GM19035 (cell line): ENCODE measurements at regions not wholly inside any gene's neighbourhood (a gene's known extent, or its start where the extent isn't known, plus 50 kb on each side); places are given as distances from the start of the nearest gene placed in this dataset.

Experiments
- ATAC-seq: cut with Tn5 transposase; IDR thresholded peaks from one replicate; pipeline ENCODE4 v1.9.1; 2021; ENCODE audit not compliant: unreplicated experiment

DNA sequence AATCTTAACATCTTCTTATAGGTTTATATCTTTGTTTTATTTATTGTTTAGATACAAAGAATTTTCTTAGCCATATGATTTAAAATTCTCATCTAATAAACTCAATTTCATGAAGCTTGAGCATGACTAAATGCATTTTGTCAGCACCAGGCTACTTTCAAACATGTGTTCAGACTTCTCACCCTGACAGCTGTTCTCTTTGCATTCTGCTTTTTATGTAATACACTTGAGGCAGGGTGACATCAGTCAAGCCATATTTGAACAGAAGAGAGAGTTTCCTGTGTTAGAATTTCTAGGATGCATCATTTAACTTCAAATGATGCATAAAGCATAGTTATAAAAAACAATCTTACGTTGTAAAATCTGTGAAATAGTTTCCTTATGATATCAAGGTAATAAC is 1295.1 kb upstream of the PCDH20 start:
- ATAC-seq = no peak

DNA sequence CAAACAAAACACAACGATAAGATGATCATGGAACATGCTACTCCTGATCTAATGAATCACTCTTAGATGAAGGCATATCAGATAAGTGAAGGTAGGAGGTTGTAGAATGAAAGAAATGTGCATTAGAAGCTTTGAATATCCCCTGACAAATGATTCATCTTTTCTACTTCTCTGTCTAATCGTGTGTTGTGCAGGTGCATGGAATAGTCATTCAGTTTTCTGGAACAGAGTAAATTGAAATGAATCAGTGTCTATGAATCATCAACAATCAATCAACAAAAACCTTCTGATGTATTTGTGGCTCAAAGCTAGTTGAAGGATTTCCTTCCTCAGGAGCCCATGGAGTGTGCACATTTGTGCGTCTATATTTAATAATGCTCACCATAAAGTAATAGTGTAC is 1290.4 kb upstream of the PCDH20 start:
- no peak for ATAC-seq

DNA sequence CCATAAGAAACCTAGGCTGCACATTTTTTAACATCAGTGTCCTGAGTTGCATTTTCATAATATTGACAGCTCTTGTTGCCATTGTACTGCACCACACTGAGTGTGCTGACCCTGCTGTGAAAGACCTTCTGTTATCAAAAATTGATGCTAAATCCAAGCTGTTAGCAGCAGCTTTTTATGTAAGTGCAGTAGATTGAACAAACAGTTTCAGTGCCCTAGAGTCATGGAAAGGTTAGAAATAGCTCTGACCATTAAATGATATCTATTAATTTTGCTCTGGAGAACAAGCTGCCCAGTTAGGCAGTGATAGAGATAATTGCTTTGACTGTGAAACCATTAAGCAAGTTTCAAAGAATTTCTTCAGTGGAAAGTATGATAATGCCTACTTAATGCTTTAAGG is 1289.2 kb upstream of the PCDH20 start:
- no peak for ATAC-seq

DNA sequence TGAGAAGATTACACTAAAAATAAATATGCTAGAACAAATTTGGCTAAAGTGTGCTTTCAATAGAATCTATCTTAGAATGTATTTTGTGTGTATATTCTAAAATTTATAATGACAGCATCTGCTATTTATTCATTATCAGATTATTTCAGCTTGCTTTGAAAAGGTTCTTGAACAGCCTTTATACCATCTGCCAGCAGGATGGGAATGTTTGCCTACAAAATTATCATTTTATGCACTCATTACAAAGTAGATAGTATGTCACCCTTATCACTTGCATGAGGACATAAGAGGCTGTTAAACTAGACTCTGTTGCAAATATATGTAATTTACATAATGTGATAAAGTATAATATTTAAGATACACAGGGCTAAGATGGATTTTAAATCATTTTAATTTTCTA is 1286.9 kb upstream of the PCDH20 start:
- ATAC-seq = no peak

DNA sequence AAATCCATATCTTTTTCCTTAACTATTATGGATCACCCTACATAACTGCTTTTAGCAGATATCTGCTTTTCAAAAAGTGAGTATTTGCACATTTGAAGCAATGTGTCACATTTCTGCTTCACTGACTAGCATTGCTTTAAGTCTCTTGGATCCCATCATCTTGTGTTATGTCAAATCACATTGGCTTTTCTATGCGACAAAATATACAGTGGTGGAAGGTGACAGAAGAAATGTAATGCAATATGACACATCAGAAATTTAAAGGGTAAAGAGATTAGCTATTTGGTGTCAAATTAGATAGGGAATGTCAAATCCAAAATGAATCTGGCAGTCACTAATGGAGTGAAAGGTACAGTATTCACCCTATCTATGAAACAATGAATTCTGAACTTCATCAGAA is 1282.1 kb upstream of the PCDH20 start:
- ATAC-seq = no peak

DNA sequence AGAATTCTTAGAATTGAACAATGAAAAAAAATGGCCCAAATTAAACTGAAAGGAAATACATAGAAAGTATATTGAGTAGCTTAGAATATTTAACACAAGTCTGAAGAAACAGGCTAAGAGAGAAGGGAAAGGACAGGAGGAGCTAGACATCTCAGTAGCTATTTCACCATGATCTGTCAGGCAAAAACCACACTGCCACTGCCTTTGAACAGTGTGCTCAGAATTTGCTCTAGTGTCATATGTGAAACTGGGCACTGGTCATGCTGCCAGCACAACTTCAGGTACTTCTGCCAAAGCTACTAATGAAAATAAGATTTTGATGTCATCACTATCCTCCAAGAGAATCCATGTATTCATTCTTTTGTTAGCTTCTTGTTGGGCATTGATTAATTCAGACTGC is 1280.8 kb upstream of the PCDH20 start:
- ATAC-seq = no peak

DNA sequence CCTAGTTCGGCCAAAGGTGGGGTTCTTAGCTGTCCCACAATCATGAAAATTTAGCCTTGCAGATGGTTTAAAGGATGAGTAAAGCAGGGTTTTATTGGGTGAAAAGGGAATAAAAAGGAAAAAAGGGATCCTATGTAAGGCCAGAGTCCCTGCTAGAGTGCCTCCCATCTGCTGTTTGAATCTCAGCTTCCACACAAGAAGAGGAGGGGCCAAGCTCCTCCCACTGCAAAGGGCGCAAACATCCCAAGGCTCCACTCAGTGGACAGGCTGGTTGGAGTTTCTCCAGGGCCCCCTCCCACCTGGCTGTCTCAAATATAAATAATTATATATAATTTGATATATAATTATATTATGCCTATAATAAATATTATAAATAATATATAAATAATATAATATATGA is 1272.1 kb upstream of the PCDH20 start:
- ATAC-seq = no peak

DNA sequence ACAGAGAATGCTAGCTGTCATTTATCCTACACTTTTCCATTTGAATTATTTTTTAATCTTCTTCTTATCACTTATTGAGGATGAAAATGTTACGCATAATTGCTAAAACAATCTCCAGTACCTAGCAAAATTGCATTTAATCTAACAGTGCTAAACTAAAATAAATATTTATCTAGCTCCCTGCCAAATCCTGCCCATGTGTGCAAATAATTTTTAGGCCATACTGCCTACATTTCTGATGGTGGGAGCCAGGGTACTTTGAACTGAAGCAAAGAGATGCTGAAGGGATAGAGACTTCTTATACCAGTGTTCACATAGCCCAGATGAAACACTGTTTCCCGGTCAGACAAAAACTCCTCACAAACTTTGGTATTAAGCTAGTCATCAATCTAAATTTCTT is 1268.7 kb upstream of the PCDH20 start:
- no peak for ATAC-seq

DNA sequence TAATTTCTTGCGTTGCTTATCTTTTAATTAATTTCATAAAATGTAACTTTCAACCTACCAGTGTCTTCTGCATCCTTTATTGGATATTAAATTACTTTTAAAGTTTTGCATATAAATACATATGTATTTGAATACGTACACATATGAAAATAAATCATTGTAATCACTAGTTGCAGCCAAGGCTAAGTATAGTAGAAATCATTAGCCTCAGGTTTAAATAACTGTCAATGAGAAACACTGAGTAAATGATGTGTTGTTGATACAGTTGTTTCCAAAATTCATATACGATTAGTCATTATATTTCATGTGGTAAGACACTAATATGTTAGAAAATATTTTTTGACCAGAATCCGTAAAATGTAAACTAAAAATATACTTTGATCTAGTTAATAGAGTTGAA is 1267.1 kb upstream of the PCDH20 start:
- no peak for ATAC-seq

DNA sequence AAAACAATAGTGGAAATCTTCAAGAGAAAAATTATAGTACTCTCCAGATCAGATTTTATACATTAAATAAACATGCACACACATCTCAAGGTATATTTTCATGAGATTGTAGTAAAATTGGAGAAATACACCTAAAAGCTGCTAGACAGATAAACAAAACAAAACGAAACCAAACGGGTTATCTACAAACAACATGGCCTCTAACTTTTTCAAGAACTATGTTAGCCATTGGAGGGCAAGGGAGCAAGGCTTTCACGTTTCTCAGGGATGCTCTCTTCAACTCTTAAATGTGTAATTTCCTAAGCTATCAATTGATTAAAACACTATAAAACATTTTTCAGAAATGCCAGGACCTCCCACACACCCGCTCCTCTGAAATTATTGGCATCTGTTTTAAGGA is 1262.4 kb upstream of the PCDH20 start:
- no peak for ATAC-seq

DNA sequence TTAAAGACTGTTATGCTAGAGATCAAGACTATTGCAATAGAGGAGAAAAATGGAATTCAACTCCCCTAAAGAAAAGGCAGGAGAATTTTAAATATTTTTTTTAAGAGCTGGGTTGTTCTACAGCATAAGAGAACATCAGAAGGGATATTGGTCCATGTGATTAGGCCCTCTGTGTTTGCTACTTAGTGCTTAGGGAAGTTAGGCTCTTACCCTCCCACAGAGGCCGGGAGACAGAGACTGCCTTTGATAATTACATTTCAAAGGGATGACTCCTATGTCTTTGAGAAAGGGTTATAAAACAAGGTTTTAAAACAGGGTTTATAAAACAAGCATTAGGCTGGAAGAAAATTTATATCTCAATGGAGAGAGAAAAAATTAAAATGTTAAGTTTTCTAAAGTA is 1248.1 kb upstream of the PCDH20 start:
- no peak for ATAC-seq

DNA sequence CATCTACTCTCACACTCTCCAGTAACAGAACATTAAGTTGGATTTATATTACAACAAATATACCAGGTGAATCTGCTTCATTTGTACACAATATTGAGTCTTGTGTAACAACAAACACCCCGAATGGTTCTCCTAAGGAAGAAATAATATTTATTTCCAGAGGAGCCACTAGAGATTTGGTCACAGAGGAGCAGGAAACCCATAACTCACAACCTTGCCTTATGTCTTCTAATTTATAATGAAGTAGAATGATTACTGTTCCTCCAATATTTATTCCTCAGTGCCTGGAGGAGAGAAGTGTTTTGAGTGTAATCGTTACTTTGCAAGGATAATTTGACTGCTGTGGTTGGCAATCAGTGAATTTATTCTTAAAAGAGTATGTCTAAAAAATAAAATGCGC is 1243.7 kb upstream of the PCDH20 start:
- no peak for ATAC-seq

DNA sequence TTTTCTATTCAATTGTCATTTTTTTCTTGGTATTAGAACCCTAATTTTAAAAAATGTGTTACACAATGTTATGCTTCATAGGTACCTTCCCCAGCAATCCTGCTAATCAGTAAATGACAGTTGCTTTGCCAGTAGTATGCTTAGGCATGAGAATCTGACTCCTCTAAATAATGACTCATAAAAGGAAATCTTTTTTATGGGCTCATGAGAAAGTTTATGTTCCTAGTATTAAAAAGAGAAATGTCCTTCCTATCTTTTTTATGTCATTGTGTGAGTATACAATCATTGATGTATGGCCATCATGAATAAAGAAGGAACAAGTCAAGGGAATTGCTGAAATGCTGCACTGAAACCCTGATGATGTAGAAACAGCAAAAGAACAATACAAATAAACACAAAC is 1237.7 kb upstream of the PCDH20 start:
- ATAC-seq = no peak

DNA sequence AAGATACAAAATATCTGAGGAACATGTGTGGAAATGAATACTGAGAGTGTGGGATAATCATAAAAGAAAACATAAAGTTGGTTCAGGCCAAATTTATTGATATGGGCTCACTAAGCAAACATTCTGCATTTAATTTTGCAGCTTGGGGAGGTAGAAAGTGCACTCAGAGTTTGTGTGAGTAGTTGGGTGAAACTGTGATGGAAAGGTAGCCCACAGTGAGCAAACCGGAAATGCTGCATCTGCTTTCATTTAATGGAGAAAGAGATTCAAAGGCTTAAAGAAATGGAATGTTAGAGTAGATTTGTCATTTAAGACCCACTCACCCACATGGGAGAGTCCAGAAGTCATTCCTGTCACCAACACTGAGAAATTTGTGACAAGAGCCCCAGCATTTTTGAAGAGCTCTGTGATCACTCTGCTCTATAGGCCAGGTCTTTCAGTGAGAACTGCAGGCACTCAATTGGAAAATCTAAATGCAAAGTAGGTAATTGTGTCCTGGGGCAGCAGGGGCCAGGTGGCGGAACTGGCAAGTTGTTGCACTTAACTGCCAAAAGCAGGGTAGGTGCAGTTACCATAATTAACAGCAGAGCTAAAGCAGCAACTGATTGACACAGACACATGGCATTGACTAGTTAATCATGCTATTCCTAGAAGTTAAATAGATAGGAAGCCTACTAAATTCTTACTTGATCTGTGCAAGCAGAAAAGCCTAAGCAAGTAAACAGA is 1228.3 kb upstream of the PCDH20 start:
- peak; percentile 67 for ATAC-seq

DNA sequence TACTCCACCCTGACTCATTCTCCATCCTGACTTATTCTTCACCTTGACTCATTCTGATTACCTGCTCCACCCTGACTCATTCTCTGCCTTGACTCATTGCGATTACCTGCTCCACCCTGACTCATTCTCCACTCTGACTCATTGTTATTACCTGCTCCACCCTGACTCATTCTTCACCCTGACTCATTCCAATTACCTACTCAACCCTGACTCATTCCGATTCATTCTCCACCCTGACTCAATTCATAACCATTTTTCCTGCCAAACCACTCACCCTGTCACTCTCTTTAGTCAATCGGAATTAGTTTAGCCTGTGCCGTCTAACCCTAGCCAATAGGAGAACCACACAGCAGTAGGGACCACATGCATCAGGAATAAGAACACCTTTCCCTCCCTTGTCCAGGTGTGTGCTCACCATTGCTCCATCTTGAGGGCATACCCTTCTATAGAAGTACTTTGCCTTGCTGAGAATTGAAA is 1227.4 kb upstream of the PCDH20 start:
- ATAC-seq = no peak

DNA sequence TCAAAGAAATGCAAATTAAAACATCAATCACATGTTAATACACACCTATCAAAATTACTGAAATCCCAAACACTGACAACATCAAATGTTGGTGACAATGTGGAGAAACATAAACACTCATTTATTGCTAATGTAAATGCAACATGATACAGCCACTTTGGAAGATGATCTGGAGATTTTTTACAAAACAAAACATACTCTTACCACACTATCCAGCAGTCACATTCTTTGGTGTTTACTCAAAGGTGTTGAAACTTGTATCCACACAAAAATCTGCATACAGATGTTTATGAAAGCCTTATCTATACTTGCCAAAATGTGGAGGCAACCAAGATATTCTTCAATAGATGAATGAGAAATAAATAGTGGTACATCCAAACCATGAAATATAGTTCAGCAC is 1219.5 kb upstream of the PCDH20 start:
- ATAC-seq = no peak

DNA sequence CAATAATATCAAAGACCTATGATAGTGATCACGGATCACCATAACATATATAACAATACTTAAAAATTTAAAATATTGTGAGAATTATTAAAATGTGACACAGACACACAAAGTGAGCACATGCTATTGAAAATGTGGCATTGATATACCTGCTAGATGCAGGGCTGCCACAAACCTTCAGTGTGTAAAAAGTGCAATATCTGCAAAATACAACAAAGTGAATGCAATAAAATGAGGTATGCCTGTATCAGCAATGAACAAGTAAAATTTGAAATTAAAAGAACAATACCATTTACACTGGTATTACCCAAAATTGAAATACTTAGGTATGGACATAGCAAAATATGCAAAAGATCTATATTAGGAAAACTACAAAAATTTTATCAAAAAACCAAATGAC is 1217.8 kb upstream of the PCDH20 start:
- ATAC-seq = no peak

DNA sequence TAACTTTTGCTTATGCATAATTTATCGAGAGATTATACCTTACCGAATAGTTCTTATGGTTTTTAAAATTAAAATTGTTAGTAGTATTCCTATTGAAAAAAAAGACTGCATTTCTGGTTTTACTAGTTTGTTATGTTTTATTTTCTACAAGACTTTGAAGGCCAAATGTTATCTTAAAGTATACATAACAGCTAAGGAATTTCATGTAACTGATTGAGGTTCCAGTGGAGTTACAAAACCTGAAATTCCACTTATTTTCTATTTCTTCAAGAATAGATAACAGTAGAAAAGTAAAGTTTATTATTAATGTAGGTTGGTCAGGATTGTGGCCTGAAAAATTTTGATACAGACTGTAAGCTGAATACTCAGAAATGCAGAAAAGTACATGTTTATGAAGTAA is 1216.0 kb upstream of the PCDH20 start:
- ATAC-seq = no peak

DNA sequence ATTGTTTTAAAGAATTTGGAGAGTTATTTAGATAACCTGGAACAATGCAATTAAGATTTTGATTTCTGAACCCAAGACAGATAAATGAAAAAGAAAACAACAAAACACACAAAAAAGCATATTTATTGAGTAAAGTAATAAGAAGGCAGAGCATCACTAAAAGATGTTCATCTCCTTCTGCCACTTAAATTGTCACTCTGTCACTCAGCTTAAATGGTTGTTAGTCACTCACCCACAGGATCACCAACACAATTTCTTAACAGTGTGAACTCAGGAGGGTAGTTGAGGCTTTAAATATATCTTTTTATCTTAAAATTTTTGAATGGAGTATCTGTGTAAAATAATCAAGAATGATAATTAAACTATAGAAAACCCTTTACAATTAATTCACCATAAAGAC is 1215.5 kb upstream of the PCDH20 start:
- no peak for ATAC-seq

DNA sequence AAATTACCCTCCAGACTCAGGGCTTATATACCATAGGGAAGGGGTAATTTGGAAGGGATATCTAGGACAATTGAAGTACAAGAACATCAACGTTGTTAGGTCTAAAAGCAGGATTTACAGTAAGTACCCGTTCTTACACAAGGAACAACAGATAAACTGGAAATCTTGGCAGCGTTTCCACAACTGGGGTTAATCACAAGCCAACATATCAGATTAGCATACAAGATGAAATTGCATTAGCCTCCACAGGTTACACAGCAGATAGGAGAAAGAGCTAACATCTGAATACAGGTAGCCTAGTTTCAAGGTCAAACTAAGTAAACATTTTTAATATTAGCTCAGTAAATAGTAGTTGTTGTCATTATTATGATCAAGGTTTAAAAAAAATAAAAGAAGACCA is 1214.0 kb upstream of the PCDH20 start:
- no peak for ATAC-seq

DNA sequence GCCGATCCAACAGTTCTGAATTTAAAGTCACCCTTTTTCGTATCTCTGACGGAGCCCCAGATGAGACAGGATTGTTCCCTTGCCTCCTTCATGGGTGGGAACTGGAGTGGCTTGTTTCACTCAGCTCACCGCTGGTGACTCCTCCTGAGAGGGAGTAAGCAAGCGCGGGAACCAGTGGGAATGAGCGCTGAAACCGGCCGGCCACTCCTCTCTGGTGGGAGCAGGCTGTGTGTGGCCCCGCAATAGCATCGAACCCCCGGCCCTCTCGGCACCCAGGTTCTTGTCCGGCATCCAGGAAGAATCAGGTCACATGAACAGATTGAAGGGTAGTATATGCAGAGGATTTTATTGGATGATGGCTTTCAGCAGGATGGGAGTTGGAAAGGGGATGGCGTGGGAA is 1211.6 kb upstream of the PCDH20 start:
- ATAC-seq = no peak

DNA sequence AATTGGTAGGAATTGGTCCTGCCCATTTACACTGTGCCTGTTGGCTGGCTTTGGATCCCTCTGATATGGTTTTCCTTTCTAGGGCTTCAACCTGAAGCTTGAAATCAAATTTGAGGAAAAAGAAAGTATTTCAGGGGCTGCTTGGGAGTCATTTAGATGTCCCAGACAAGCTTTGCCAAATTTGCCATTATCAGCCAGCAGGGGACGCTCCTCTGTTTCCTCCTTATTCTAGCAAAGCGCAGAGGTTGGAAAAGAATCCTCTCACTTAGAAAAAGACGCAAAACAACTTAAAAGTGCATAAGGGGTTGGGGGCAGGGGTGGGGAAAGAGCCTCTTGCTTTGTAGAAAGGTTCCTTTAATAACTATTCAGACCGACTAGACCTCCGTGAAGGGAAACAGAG is 1211.1 kb upstream of the PCDH20 start:
- ATAC-seq = no peak

DNA sequence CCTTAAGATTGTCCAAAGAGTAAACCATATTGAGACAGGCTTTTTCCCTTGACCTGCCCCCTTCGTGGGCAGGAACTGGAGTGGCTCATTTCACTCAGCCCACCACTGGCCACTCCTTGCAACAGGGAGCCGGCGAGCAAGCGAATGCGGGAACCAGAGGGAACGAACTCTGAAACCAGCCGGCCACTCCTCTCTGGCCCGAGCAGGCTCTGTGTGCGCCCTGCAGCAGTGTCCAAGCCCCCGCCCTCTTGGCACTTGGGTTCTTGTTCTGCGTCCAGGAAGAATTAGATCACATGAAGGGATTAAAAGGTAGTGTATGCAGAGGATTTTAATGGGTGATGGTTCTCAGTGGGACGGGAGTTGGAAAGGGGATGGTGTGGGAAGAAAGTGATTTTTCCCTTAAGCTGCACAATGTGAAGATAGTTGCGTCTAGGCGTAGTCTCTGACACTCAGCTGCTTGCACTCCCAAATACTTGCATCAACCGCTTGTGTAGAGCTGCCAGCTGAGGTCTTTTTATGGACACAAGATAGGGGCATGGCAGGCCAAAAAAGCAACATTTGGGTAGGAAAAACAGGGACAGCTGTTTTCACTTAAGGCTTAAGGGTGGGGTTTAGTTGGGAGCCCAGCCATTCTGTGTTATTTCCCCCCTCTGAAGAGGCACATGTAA is 1209.7 kb upstream of the PCDH20 start:
- ATAC-seq = no peak
